Stimulated activated CD4-positive, alpha-beta T cell treated with anti-CD3 and anti-CD28 coated beads, Interleukin-1b, Interleukin-23, amount 100 ng/mL, for 1 hour (primary cell): ENCODE measurements at regions not wholly inside any gene's neighbourhood (a gene's known extent, or its start where the extent isn't known, plus 50 kb on each side); places are given as distances from the start of the nearest gene placed in this dataset.
"Not testable (repeated sequence)": the region's sequence is repeated elsewhere in the genome, so short reads cannot be mapped to it uniquely, and the experiment has no call there.

Source experiments
- DNase-seq, 2 donors: peaks; one replicate each; pipeline ENCODE4 v3.0.0-alpha.2; 2020; ENCODE audit warnings: low read depth in 2 of 2

GRCh38 chr12:47373554-47374150, 293.9 kb upstream of the AMIGO2 start:
- DNase-seq = no peak

- DNase-seq = no peak
Observed at GRCh38 chr12:47370421-47370820, 290.7 kb upstream of the AMIGO2 start.

GRCh38 chr12:47369085-47369484, 289.3 kb upstream of the AMIGO2 start:
- DNase-seq = no peak

- no peak for DNase-seq
Observed at GRCh38 chr12:47367912-47368537, 288.3 kb upstream of the AMIGO2 start.

- DNase-seq = no peak
Observed at GRCh38 chr12:47366579-47366978, 286.8 kb upstream of the AMIGO2 start.

GRCh38 chr12:47366157-47366556, 286.4 kb upstream of the AMIGO2 start:
- no peak for DNase-seq

- DNase-seq = not testable (repeated sequence)
Observed at GRCh38 chr12:47365443-47366076, 285.8 kb upstream of the AMIGO2 start.

- DNase-seq = no peak
Observed at GRCh38 chr12:47364261-47364660, 284.5 kb upstream of the AMIGO2 start.

- no peak for DNase-seq
Observed at GRCh38 chr12:47362126-47362705, 282.5 kb upstream of the AMIGO2 start.

GRCh38 chr12:47361389-47362021, 281.7 kb upstream of the AMIGO2 start:
- DNase-seq = no peak

GRCh38 chr12:47360771-47361388, 281.1 kb upstream of the AMIGO2 start:
- DNase-seq = no peak

GRCh38 chr12:47360093-47360480, 280.3 kb upstream of the AMIGO2 start:
- DNase-seq = no peak

- no peak for DNase-seq
Observed at GRCh38 chr12:47359310-47360092, 279.7 kb upstream of the AMIGO2 start.

GRCh38 chr12:47357006-47357405, 277.2 kb upstream of the AMIGO2 start:
- not testable (repeated sequence) for DNase-seq

GRCh38 chr12:47356129-47356700, 276.5 kb upstream of the AMIGO2 start:
- DNase-seq = no peak

- DNase-seq = no peak
Observed at GRCh38 chr12:47353508-47353907, 273.7 kb upstream of the AMIGO2 start.

- DNase-seq = no peak
Observed at GRCh38 chr12:47352067-47352466, 272.3 kb upstream of the AMIGO2 start.

- DNase-seq = no peak
Observed at GRCh38 chr12:47351526-47351925, 271.8 kb upstream of the AMIGO2 start.

GRCh38 chr12:47350062-47350408, 270.3 kb upstream of the AMIGO2 start:
- no peak for DNase-seq

GRCh38 chr12:47349137-47350061, 269.6 kb upstream of the AMIGO2 start:
- no peak for DNase-seq
